ENCODE measurements at regions not wholly inside any gene's neighbourhood (a gene's known extent, or its start where the extent isn't known, plus 50 kb on each side); places are given as distances from the start of the nearest gene placed in this dataset.

GRCh38 chr6:4394786-4395185, 259.4 kb upstream of the ECI2 start:
- ChIA-PET POLR2A (no interaction called here), CTCF (interaction anchor here (0.7 kb wide), 1 partner anchor 35 kb away, joined by 3 read pairs; no protein-coding TSS in a partner anchor)
- H3K27ac ChIP-seq (ENCODE audit: low read length) = no peak overlapping the region
- H3K4me3 ChIP-seq (ENCODE audit: low read depth in 2 of 2, low read length in 2 of 2) = no peak overlapping the region
- no peaks in the 10 kb centered on the region; the same call in 1 of the 2 replicates for H3K36me3 ChIP-seq (ENCODE audit: control insufficient read depth, insufficient read depth, low read length)
- no peaks in the 10 kb centered on the region for H3K9me3 ChIP-seq (ENCODE audit: control insufficient read depth, insufficient read depth, low read depth, low read length)
- BruUV-seq (replicated peaks) = no TSS peak
- ATAC-seq (no peak), DNase-seq (ENCODE audit: low read depth, low spot score) (no peak)
- H3K4me1 ChIP-seq (ENCODE audit: control insufficient read depth, insufficient read depth, low read length) = no peaks in the 10 kb centered on the region
- no peaks in the 10 kb centered on the region for H3K27me3 ChIP-seq (ENCODE audit: control insufficient read depth, insufficient read depth, low read length)
- TF ChIP-seq SIN3A (IDR thresholded peaks at IDR 0.05; ENCODE audit: borderline replicate concordance, insufficient read depth, low read depth, low read length) = no peak
- TF ChIP-seq, protein P1, sequence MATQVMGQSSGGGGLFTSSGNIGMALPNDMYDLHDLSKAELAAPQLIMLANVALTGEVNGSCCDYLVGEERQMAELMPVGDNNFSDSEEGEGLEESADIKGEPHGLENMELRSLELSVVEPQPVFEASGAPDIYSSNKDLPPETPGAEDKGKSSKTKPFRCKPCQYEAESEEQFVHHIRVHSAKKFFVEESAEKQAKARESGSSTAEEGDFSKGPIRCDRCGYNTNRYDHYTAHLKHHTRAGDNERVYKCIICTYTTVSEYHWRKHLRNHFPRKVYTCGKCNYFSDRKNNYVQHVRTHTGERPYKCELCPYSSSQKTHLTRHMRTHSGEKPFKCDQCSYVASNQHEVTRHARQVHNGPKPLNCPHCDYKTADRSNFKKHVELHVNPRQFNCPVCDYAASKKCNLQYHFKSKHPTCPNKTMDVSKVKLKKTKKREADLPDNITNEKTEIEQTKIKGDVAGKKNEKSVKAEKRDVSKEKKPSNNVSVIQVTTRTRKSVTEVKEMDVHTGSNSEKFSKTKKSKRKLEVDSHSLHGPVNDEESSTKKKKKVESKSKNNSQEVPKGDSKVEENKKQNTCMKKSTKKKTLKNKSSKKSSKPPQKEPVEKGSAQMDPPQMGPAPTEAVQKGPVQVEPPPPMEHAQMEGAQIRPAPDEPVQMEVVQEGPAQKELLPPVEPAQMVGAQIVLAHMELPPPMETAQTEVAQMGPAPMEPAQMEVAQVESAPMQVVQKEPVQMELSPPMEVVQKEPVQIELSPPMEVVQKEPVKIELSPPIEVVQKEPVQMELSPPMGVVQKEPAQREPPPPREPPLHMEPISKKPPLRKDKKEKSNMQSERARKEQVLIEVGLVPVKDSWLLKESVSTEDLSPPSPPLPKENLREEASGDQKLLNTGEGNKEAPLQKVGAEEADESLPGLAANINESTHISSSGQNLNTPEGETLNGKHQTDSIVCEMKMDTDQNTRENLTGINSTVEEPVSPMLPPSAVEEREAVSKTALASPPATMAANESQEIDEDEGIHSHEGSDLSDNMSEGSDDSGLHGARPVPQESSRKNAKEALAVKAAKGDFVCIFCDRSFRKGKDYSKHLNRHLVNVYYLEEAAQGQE (IDR thresholded peaks at IDR 0.05; ENCODE audit: insufficient read depth in 1 of 2, low read depth in 2 of 2, low read length in 1 of 2) = no peak
- TF ChIP-seq, protein P2, sequence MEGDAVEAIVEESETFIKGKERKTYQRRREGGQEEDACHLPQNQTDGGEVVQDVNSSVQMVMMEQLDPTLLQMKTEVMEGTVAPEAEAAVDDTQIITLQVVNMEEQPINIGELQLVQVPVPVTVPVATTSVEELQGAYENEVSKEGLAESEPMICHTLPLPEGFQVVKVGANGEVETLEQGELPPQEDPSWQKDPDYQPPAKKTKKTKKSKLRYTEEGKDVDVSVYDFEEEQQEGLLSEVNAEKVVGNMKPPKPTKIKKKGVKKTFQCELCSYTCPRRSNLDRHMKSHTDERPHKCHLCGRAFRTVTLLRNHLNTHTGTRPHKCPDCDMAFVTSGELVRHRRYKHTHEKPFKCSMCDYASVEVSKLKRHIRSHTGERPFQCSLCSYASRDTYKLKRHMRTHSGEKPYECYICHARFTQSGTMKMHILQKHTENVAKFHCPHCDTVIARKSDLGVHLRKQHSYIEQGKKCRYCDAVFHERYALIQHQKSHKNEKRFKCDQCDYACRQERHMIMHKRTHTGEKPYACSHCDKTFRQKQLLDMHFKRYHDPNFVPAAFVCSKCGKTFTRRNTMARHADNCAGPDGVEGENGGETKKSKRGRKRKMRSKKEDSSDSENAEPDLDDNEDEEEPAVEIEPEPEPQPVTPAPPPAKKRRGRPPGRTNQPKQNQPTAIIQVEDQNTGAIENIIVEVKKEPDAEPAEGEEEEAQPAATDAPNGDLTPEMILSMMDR (IDR thresholded peaks at IDR 0.05) = no peak
- TF ChIP-seq POLR2AphosphoS5 (IDR thresholded peaks at IDR 0.05; ENCODE audit: low read depth, low read length) = no peak
- no peak for TF ChIP-seq TCF7L2 (IDR thresholded peaks at IDR 0.05; ENCODE audit: low read depth, low read length)
- intact Hi-C loops (cut with micrococcal nuclease; ENCODE audit: unreplicated experiment) (no loop called here), in situ Hi-C loops (cut with HindIII; ENCODE audit: low pct_unique_long_range_greater_than_20kb, low sequenced_read_pairs) (no loop called here)

GRCh38 chr6:4388675-4389074, 253.3 kb upstream of the ECI2 start:
- Histone ChIP-seq H3K36me3 (ENCODE audit: control insufficient read depth, insufficient read depth, low read length) (no peaks in the 10 kb centered on the region), H3K4me3 (ENCODE audit: low read depth in 2 of 2, low read length in 2 of 2) (no peak overlapping the region), H3K4me1 (ENCODE audit: control insufficient read depth, insufficient read depth, low read length) (no peaks in the 10 kb centered on the region), H3K27me3 (ENCODE audit: control insufficient read depth, insufficient read depth, low read length) (no peaks in the 10 kb centered on the region), H3K27ac (ENCODE audit: low read length) (no peak overlapping the region), H3K9me3 (ENCODE audit: control insufficient read depth, insufficient read depth, low read depth, low read length) (peaks cover 8% of the 10 kb centered on the region; the same call in 1 of the 2 replicates)
- TF ChIP-seq, protein P2 (IDR thresholded peaks at IDR 0.05) = no peak
- no peak for TF ChIP-seq POLR2AphosphoS5 (IDR thresholded peaks at IDR 0.05; ENCODE audit: low read depth, low read length)
- TF ChIP-seq, protein P1 (IDR thresholded peaks at IDR 0.05; ENCODE audit: insufficient read depth in 1 of 2, low read depth in 2 of 2, low read length in 1 of 2) = no peak
- in situ Hi-C loops (cut with HindIII; ENCODE audit: low pct_unique_long_range_greater_than_20kb, low sequenced_read_pairs) (no loop called here), intact Hi-C loops (cut with micrococcal nuclease; ENCODE audit: unreplicated experiment) (no loop called here)
- no peak for DNase-seq (ENCODE audit: low read depth, low spot score)
- BruUV-seq (replicated peaks) = no TSS peak
- peak; percentile 45; the same call in 1 of the 2 replicates for ATAC-seq
- CTCF ChIA-PET = no interaction called here
- POLR2A ChIA-PET = interaction anchor here (0.6 kb wide), 1 partner anchor 228 kb away, joined by 3 read pairs; no protein-coding TSS in a partner anchor

Measured in Panc1 (cell line).